Large intestine (tissue), 3 donors: ENCODE measurements at regions not wholly inside any gene's neighbourhood (a gene's known extent, or its start where the extent isn't known, plus 50 kb on each side); places are given as distances from the start of the nearest gene placed in this dataset.

Experiments
- DNase-seq, 2 donors: peaks; one replicate each; pipeline versions ENCODE4 v3.0.0 to v3.0.0-alpha.2; 2013
- H3K27ac ChIP-seq: one replicate; pipeline ENCODE4 v1.5.1; 2013; ENCODE audit warnings: low read length
- H3K27me3 ChIP-seq: 2 replicates; pipeline ENCODE4 v1.6.1; 2013; ENCODE audit warnings: low read length; ENCODE audit not compliant: control insufficient read depth, insufficient read depth
- H3K36me3 ChIP-seq: 2 replicates; pipeline ENCODE4 v1.6.1; 2013; ENCODE audit warnings: low read length; ENCODE audit not compliant: control insufficient read depth, insufficient read depth
- H3K4me1 ChIP-seq: one replicate; pipeline ENCODE4 v1.6.1; 2013; ENCODE audit warnings: low read length; ENCODE audit not compliant: control insufficient read depth, insufficient read depth
- H3K4me3 ChIP-seq: one replicate; pipeline ENCODE4 v1.5.1; 2013; ENCODE audit warnings: low read length
- H3K9me3 ChIP-seq: one replicate; pipeline ENCODE4 v1.6.1; 2013; ENCODE audit warnings: mild to moderate bottlenecking, low read depth, low read length, moderate library complexity; ENCODE audit not compliant: control insufficient read depth
- WGBS: methylation state at CpG from one replicate; pipeline ENCODE4 v1.1.5; 2013; ENCODE audit warnings: low lambda C conversion rate; ENCODE audit not compliant: insufficient coverage; 5-methylcytosine and 5-hydroxymethylcytosine counted together

DNA sequence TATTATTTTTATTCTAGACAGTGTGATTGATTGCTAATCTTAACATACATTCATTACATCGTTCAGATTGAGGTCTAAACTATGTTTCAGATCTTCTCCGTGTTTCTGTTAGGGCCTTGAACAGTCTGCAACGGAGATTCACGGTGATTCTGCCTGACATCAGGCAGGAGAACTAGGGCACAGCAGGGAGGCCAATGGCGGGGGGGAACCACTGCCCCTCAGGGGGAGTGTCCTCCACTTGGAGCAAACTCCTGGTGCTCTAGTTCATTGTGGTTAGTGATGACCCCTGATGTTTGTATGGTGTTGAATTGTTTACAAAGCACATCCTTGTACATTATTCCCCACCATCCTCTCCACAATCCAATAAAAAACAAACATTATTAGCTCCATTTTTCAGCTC is 173.5 kb downstream of the ZNF608 start:
- H3K4me1 ChIP-seq = no peaks in the 10 kb centered on the region
- no peak for DNase-seq
- no peak overlapping the region for H3K4me3 ChIP-seq
- H3K27ac ChIP-seq = no peak overlapping the region
- no peaks in the 10 kb centered on the region for H3K27me3 ChIP-seq
- WGBS = 82% methylated on average over 2 of the region's 5 CpGs
- no peaks in the 10 kb centered on the region for H3K36me3 ChIP-seq
- no peaks in the 10 kb centered on the region for H3K9me3 ChIP-seq

DNA sequence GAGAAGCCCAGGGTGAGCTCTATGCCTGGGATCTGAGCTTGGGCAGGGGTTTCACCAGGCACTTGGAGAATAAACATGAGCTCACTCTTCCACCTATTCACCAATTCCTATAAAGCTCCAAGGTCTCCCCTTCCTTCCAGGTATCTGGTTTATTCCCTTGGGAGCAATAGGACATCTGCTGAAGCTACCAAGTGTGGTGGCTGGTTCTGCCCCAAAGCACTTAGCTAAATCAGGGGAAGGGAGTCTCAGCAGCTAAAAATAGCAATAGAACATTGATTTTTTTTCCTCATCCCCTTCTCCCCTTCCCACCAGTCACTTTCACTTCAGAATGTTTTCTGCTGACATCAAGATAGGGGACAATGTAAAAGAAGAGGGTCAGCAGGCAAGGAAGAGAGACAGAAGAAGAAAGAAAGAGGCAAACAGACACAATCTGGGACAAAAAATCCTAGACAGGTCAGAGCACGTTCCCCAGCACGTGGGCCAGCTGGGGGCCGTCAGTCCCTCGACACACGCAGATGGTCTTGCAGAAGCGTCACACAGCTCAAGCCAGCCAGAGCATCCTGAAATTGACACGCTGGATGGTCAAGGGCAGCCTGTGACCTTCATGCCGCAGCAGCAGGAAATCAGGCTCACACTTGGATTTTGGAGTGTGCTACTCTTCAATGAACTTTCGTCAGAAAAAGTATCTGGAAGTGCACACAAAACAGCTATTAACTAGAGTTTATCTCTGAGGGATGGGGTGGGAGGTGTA is 176.0 kb downstream of the ZNF608 start:
- H3K4me3 ChIP-seq = no peak overlapping the region
- peak in 1 of 2 donors; percentile 4 for DNase-seq
- no CpG with 5 or more reads among the region's 9 CpGs for WGBS
- no peaks in the 10 kb centered on the region for H3K27me3 ChIP-seq
- H3K27ac ChIP-seq = no peak overlapping the region
- no peaks in the 10 kb centered on the region for H3K4me1 ChIP-seq
- no peaks in the 10 kb centered on the region for H3K9me3 ChIP-seq
- no peaks in the 10 kb centered on the region for H3K36me3 ChIP-seq

DNA sequence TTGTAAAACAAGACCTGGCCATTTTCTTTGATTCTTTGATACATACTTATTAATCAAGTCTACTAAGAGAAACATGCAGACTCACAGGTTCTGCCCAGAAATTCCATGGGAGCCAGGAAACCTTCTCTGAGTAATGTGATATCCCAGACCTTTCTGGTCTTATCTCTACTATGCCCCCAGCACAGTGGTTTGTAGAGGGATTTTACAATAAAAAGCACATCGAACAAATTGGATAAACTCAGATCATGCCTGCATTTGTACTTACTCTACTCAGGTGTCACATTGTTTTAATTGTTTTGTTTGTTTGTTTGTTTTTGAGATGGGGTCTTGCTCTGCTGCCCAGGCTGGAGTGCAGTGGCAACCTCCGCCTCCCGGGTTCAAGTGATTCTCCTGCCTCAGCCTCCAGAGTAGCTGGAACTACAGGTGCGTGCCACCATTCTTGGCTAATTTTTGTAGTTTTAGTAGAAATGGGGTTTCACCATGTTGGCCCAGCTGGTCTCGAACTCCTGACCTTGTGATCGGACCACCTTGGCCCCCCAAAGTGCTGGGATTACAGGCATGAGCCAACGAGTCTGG is 179.5 kb downstream of the ZNF608 start:
- H3K4me1 ChIP-seq = no peaks in the 10 kb centered on the region
- H3K27ac ChIP-seq = no peak overlapping the region
- H3K36me3 ChIP-seq = no peaks in the 10 kb centered on the region
- no peaks in the 10 kb centered on the region for H3K9me3 ChIP-seq
- DNase-seq = no peak
- no CpG with 5 or more reads among the region's 7 CpGs for WGBS
- H3K27me3 ChIP-seq = no peaks in the 10 kb centered on the region
- no peak overlapping the region for H3K4me3 ChIP-seq

DNA sequence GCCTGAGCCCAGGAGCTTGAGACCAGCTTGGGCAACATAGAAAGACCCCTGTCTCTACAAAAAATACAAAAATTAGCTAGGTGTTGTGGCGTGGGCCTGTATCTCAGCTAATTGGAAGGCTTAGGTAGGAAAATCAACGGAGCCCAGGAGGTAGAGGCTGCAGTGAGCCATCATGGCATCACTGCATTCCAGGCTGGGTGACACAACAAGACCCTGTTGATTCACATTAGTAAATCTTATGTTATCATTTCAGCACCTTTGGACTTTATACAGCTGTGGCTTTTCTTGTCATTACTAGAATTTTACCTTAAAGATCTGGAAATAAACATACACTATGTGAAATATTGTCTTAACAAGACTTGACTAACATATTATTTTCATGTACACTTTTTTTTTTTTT is 185.0 kb downstream of the ZNF608 start:
- H3K36me3 ChIP-seq = no peaks in the 10 kb centered on the region
- H3K4me3 ChIP-seq = no peak overlapping the region
- H3K27me3 ChIP-seq = no peaks in the 10 kb centered on the region
- no peak overlapping the region for H3K27ac ChIP-seq
- no CpG with 5 or more reads among the region's 2 CpGs for WGBS
- H3K4me1 ChIP-seq = no peaks in the 10 kb centered on the region
- H3K9me3 ChIP-seq = no peaks in the 10 kb centered on the region
- DNase-seq = no peak

DNA sequence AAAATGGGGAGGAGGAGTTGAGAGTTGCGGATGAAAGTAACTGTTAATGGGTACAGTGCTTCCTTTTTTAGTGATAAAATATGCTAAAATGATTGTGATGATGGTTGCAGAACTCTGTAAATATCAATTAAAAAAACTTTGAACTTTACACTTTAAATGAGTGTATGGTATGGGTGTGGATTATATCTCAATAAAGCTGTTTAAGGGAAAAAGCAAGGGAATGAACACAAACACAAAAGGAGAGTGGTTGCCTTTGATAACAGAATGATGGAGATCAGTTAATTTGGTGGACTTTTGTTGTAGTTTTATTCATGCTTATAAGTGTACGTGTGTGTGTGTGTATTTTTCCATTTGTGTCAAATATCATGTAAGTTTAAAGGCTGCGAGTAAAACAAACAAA is 186.1 kb downstream of the ZNF608 start:
- H3K4me3 ChIP-seq = no peak overlapping the region
- no peak overlapping the region for H3K27ac ChIP-seq
- no peaks in the 10 kb centered on the region for H3K27me3 ChIP-seq
- no peaks in the 10 kb centered on the region for H3K9me3 ChIP-seq
- H3K36me3 ChIP-seq = no peaks in the 10 kb centered on the region
- H3K4me1 ChIP-seq = no peaks in the 10 kb centered on the region
- DNase-seq = no peak
- 100% methylated on average over 2 of the region's 3 CpGs for WGBS

DNA sequence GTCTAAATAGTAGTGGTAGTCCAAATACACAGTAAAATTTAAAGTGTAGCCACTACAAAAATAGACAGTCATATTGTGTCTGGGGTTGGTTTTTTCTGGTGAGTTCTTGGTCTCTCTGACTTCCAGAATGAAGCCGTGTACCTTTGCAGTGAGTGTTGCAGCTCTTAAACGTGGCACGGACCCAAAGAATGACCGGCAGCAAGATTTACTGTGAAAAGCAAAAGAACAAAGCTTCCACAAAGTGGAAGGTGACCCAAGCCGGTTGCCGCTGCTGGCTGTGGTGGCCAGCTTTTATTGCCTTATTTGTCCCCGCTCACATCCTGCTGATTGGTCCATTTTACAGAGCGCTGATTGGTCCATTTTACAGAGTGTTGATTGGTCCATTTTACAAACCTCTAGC is 188.7 kb downstream of the ZNF608 start:
- H3K4me3 ChIP-seq = no peak overlapping the region
- DNase-seq = no peak
- no peaks in the 10 kb centered on the region for H3K36me3 ChIP-seq
- no peaks in the 10 kb centered on the region for H3K4me1 ChIP-seq
- no CpG with 5 or more reads among the region's 8 CpGs for WGBS
- H3K27ac ChIP-seq = no peak overlapping the region
- no peaks in the 10 kb centered on the region for H3K27me3 ChIP-seq
- no peaks in the 10 kb centered on the region for H3K9me3 ChIP-seq

DNA sequence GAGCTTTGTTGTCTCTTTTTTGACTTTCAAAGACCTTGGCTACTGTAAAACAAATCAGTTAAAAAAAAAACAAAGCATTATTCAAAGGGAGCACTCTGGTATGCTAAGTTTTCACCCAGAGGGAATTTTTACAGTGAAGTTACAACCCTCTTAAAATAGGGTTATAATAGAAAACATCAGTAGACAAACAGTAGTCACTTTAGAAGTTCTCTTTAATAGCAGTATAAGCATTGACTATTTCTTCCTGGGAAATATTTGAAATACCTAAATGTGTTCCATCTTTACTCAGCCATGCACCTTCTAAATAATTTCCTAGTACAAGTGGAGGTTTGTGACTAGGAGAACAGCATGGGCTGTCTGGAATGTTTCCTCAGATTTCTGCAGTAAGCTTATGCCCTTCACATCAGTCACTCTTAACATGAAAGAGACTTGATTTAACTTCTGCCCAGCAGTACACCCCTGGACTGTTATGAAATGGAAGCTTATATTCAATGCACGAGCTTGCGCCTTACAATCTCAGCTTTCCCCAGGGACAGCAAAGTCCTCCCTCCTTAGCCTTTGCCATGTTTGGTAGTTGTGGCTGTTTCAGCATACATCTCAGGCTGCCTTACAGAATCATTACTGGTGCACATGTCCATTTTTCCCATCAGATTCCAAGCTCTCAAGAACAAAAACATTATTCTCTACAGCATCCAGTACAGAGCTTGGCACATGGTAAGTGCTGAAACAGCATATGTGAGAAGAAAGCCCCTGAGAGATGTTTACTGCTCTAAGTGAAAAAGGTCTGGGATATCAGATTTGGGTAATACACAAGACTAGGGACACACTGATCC is 191.5 kb downstream of the ZNF608 start:
- Histone ChIP-seq H3K9me3 (no peaks in the 10 kb centered on the region), H3K27ac (no peak overlapping the region), H3K4me3 (no peak overlapping the region), H3K4me1 (no peaks in the 10 kb centered on the region), H3K27me3 (no peaks in the 10 kb centered on the region), H3K36me3 (no peaks in the 10 kb centered on the region)
- DNase-seq = no peak
- WGBS = no CpG with 5 or more reads among the region's 2 CpGs

DNA sequence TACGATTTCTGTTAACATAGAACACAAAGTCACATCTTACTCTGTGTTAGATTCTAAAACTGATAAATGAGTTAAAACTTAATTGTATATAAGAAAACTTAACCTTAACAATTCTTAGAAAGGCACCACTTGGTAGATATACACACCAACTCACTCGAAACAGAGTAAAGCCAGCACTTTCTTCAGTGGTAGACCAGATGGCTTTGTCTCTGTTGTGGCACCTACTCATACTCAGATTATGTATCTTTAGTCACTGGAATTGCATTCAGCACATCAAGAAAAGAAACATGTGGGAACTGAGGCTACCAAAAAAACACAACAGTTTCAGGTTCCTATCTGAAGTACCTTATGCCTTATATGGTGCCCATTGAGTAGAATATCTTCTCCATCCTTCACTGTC is 192.5 kb downstream of the ZNF608 start:
- no peak overlapping the region for H3K4me3 ChIP-seq
- H3K9me3 ChIP-seq = no peaks in the 10 kb centered on the region
- H3K36me3 ChIP-seq = no peaks in the 10 kb centered on the region
- H3K4me1 ChIP-seq = no peaks in the 10 kb centered on the region
- H3K27me3 ChIP-seq = no peaks in the 10 kb centered on the region
- DNase-seq = no peak
- 100% methylated on average over 1 of the region's 2 CpGs for WGBS
- H3K27ac ChIP-seq = no peak overlapping the region

DNA sequence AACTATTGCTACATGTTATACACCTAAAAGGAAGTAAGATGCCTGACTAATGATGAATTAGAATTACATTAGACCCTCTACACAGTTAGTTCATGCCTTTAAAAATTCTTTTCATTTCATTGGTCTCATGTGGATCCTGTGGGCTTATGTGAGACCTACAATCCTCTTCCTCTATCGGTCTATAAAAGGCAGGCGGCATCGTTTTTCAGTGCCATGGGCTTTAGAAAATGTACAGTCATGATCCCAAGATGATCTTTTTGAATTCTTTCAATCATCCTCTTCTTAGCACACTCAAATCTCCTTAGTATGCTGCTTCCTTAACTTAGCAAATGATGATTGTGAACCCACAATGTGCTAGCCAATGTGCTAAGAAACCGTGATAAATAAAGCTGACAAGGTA is 193.9 kb downstream of the ZNF608 start:
- no peak overlapping the region for H3K27ac ChIP-seq
- WGBS = 100% methylated on average over 3 of the region's 4 CpGs
- no peak overlapping the region for H3K4me3 ChIP-seq
- H3K27me3 ChIP-seq = no peaks in the 10 kb centered on the region
- no peak for DNase-seq
- H3K36me3 ChIP-seq = no peaks in the 10 kb centered on the region
- no peaks in the 10 kb centered on the region for H3K4me1 ChIP-seq
- no peaks in the 10 kb centered on the region for H3K9me3 ChIP-seq

DNA sequence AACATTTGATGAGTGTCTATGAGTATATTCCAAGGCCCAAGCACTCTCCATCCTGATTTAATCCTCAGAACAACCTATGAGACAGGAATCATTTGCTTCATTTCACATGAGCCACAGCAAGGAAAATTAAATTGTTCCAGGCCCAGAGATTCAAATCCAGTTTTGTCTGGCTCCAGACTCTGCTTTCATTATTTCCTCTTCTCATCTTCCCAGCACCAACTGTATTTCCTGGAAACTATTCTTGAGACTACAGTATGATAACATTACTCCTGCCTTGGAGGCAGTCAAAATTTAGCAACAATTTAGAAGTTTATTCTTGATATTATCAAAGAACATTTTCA is 194.5 kb downstream of the ZNF608 start:
- Histone ChIP-seq H3K4me1 (no peaks in the 10 kb centered on the region), H3K27me3 (no peaks in the 10 kb centered on the region), H3K9me3 (no peaks in the 10 kb centered on the region), H3K27ac (no peak overlapping the region), H3K36me3 (no peaks in the 10 kb centered on the region), H3K4me3 (no peak overlapping the region)
- no peak for DNase-seq
